GM10248 (cell line): ENCODE measurements at regions not wholly inside any gene's neighbourhood (a gene's known extent, or its start where the extent isn't known, plus 50 kb on each side); places are given as distances from the start of the nearest gene placed in this dataset.
"Not testable (repeated sequence)": the region's sequence is repeated elsewhere in the genome, so short reads cannot be mapped to it uniquely, and the experiment has no call there.

ENCODE experiments used
- CTCF ChIA-PET: fragments of 300-600 bp; sonication (Branson Sonifier 250); formaldehyde crosslinking; extraction: SDS; loops from one replicate; lab custom pipeline; 2021; ENCODE audit warnings: antibody characterized with exemption; lab: Yijun Ruan, JAX
- POLR2A ChIA-PET: fragments of 350-650 bp; sonication (Branson Sonifier 250); formaldehyde crosslinking; extraction: SDS; loops from one replicate; lab custom pipeline; 2020; ENCODE audit warnings: antibody characterized with exemption; lab: Yijun Ruan, JAX
- DNase-seq: peaks from one replicate; pipeline ENCODE4 v3.0.0; 2012; ENCODE audit errors: extremely low spot score
- CTCF ChIP-seq: IDR thresholded peaks from 2 replicates; pipeline ENCODE4 v1.5.1; 2012; ENCODE audit warnings: mild to moderate bottlenecking, low read depth; ENCODE audit errors: extremely low read depth, missing control alignments, control extremely low read depth

- CTCF ChIA-PET, result interaction anchor here (1.8 kb wide), 1 partner anchor 21 kb away, joined by 5 read pairs; no protein-coding TSS in a partner anchor
- no peak for TF ChIP-seq CTCF
- POLR2A ChIA-PET, result no interaction called here
- no peak for DNase-seq
These were observed 75.4 kb upstream of the SLC13A1 start for GRCh38 chr7:123275036-123275753.

- CTCF ChIA-PET, result interaction anchor here (1.4 kb wide), 1 partner anchor 9 kb away, joined by 4 read pairs; no protein-coding TSS in a partner anchor
- POLR2A ChIA-PET, result no interaction called here
- DNase-seq, result no peak
- TF ChIP-seq CTCF, result no peak
These were observed 73.4 kb upstream of the SLC13A1 start for GRCh38 chr7:123273185-123273584.

- DNase-seq, result no peak
- no peak for TF ChIP-seq CTCF
- ChIA-PET CTCF (no interaction called here), POLR2A (no interaction called here)
These were observed 72.1 kb upstream of the SLC13A1 start for GRCh38 chr7:123271856-123272255.

- DNase-seq, result no peak
- ChIA-PET CTCF (no interaction called here), POLR2A (no interaction called here)
- no peak for TF ChIP-seq CTCF
These were observed 71.5 kb upstream of the SLC13A1 start for GRCh38 chr7:123271231-123271630.

GRCh38 chr7:123270570-123270969 is 70.8 kb upstream of the SLC13A1 start:
- ChIA-PET POLR2A (no interaction called here), CTCF (no interaction called here)
- TF ChIP-seq CTCF, result no peak
- no peak for DNase-seq

- ChIA-PET POLR2A (no interaction called here), CTCF (no interaction called here)
- no peak for TF ChIP-seq CTCF
- no peak for DNase-seq
These were observed 66.1 kb upstream of the SLC13A1 start for GRCh38 chr7:123265853-123266252.

- DNase-seq, POLR2A ChIA-PET: not testable (repeated sequence)
- CTCF ChIA-PET, result interaction anchor here (1.1 kb wide), 1 partner anchor 8 kb away, joined by 4 read pairs; no protein-coding TSS in a partner anchor
These were observed 65.1 kb upstream of the SLC13A1 start for GRCh38 chr7:123264820-123265219.
